Posterior vena cava (tissue), 2 donors: ENCODE measurements at regions not wholly inside any gene's neighbourhood (a gene's known extent, or its start where the extent isn't known, plus 50 kb on each side); places are given as distances from the start of the nearest gene placed in this dataset.
"Not testable (repeated sequence)": the region's sequence is repeated elsewhere in the genome, so short reads cannot be mapped to it uniquely, and the experiment has no call there.

ENCODE experiments used
- DNase-seq: peaks from one replicate; pipeline ENCODE4 v3.0.0-alpha.2; 2020; ENCODE audit warnings: low spot score
- intact Hi-C, 2 donors: fragments of 100-400 bp; cut with DNase I; formaldehyde crosslinking; loops; one replicate each; pipeline versions ENCODE4 v1.14.1 to v1.14.2; 2022 to 2023
- donor health status: DM: yes; HTN: yes; CAD: no.
- donor health status: DM: yes; HTN: yes; CAD: no.

GRCh38 chr10:3666525-3667302 is 118.3 kb downstream of the KLF6 start:
- intact Hi-C loops = loop anchor here in 1 of 2 donors (5.0 kb wide), 1 partner anchor 474 kb away; no protein-coding TSS in a partner anchor
- no peak for DNase-seq

- DNase-seq = no peak
- intact Hi-C loops = loop anchor here in 1 of 2 donors (5.0 kb wide), 1 partner anchor 473 kb away; no protein-coding TSS in a partner anchor
Observed at GRCh38 chr10:3665316-3665908, 119.6 kb downstream of the KLF6 start.

DNA sequence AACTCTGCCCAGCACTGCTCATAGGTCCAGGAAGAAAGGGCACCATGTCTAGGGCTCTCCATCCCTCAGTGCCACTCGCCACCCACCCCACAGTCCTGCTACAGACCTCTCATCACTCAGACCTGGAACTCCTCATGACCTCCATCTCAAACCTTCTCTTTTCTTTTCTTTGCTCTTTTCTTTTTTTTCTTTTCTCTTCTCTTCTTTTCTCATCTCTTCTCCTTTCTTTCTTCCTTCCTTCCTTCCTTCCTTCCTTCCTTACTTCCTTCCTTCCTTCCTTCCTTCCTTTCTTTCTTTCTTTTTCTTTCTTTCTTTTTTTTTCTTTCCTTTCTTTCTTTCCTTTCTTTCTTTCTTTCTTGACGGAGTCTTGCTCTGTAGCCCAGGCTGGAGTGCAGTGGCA is 122.2 kb downstream of the KLF6 start:
- DNase-seq = no peak
- intact Hi-C loops = no loop called here

- intact Hi-C loops = no loop called here
- no peak for DNase-seq
Observed at GRCh38 chr10:3661271-3661670, 123.7 kb downstream of the KLF6 start.

GRCh38 chr10:3660753-3661152 is 124.3 kb downstream of the KLF6 start:
- intact Hi-C loops = no loop called here
- no peak for DNase-seq

- intact Hi-C loops = no loop called here
- no peak for DNase-seq
Observed at GRCh38 chr10:3659203-3659917, 125.6 kb downstream of the KLF6 start.

DNA sequence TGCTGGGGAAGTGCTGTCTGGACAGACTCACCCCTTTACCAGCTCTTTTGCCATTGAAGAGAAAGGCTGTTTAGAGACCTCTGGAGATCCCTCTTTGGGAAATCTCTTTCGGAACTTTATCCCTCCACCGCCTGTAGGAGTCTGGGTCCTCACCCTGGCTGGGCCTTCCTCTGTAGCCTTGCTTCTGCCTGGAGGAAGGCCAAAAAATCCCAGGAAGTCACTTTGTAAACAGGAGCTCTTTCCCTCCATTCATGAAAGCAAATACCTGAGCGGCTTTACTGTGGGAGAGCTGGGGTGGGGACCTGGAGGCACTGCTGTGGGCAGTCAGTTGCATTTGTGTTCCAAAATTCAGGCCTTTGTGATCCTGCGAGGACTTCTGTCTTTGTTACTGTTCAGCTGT is 126.2 kb downstream of the KLF6 start:
- intact Hi-C loops = no loop called here
- DNase-seq = no peak

DNA sequence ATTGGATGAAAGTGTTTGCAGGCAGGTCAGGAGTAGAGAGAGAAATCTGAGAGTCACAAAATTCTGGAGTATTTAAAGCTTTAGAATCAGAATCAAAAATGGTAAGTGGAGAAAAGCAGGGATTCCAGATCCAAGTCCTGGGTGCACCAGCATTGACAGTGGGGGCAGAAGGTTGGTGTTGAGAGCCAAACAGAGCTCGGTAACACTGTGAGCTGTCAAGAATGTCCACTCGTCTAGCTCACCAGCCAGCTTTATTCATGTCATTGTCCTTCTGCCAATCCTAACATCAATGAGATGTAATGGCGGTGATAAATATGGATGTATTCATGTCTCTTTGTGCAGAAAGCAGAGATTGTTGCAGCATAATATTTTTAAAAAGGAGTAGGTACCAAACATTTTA is 128.8 kb downstream of the KLF6 start:
- no peak for DNase-seq
- intact Hi-C loops = no loop called here

- no peak for DNase-seq
- intact Hi-C loops = no loop called here
Observed at GRCh38 chr10:3655528-3655927, 129.5 kb downstream of the KLF6 start.

DNA sequence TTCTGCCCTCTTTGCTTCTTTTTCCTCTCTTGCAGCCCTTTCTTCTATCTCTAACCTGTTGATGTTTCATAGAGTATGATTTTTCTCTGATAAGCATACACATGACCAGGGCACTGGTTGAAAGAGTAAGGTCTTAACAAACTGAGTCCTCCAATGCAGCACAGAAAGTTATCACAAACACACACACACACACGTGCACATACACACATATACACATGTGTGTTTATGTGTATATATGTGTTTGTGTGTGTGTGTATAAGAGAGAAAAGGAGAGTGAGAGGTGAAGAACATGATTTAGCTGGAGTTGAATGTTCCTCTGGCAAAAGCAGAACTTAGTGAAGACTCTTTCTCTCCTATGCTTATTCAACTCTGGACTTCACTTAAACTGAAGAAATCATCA is 130.0 kb downstream of the KLF6 start:
- no peak for DNase-seq
- intact Hi-C loops = no loop called here

DNA sequence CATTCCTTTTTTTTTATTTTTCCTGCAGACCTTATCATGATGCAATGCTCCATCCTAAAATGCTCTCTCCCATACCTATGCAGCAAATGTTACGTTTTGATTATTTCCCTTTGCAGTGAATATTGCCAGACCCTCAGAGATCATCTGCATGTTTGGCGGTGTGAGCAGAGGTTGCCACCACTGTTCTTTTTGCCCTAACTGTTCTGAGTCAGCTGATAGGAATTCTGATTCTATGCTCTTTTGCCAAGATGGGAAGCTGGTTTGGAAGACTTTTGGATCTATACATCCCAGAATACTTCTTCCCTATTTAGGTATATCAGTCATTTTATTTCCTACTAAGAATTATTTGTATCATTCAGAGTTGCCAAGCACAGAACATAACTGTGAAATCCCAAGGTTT is 130.5 kb downstream of the KLF6 start:
- intact Hi-C loops = no loop called here
- DNase-seq = no peak

GRCh38 chr10:3653303-3653702 is 131.7 kb downstream of the KLF6 start:
- DNase-seq, intact Hi-C loops: not testable (repeated sequence)

- intact Hi-C loops = no loop called here
- no peak for DNase-seq
Observed at GRCh38 chr10:3652886-3653285, 132.1 kb downstream of the KLF6 start.

- no peak for DNase-seq
- intact Hi-C loops = no loop called here
Observed at GRCh38 chr10:3651969-3652653, 132.9 kb downstream of the KLF6 start.

DNA sequence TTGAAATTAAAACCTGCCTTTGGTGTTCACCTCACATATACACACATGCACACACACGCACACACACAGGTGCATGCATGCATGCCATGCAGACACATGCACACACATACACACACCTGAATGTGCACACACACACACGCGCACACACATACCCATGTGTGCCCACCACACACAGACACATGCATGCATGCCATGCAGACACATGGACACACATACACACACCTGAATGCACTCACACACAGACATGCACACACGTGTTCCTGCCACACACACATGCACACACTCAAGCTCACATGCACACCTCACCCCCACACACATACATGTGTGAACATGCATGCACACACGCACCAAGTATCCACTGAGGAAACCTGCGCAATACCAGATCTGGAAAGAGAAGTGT is 136.4 kb downstream of the KLF6 start:
- DNase-seq = no peak
- intact Hi-C loops = no loop called here

DNA sequence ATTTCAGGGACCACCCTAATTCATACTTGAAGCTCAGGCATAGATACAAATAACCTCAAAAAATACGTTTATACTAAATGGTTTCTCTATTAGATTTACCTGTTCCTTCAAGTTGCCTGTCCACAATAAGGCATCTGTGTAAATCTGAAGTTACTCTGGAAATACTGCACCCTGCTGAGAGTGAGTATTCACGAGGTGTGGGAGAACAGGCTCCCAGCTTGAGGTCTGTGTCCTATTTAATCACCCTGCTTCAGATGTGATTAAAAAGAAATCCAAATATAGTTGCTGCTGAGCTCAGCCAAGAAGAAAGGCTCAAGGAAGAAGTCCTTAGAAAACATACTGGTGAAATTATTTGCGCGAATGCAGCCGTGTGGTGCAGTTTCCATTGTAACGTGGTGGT is 136.8 kb downstream of the KLF6 start:
- intact Hi-C loops = no loop called here
- no peak for DNase-seq

- no peak for DNase-seq
- intact Hi-C loops = no loop called here
Observed at GRCh38 chr10:3647074-3647473, 137.9 kb downstream of the KLF6 start.

DNA sequence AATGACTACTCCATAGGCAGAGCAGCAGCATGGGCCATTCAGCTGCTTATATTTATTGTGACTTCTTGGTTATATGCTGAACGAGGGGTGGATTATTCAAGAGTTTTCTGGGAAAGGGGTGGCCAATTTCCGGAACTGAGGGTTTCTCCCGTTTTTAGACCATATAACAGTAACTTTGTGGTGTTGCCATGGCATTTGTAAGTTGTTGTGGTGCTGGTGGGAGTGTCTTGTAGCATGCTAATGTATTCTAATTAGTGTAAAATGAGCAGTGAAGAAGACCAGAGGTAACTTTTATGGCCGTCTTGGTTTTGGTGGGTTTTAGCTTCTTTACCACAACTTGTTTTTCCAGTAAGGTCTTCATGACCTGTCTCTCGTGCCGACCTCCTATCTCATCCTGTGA is 139.6 kb downstream of the KLF6 start:
- intact Hi-C loops = no loop called here
- no peak for DNase-seq

- intact Hi-C loops = no loop called here
- DNase-seq = no peak
Observed at GRCh38 chr10:3640816-3641215, 144.2 kb downstream of the KLF6 start.

DNA sequence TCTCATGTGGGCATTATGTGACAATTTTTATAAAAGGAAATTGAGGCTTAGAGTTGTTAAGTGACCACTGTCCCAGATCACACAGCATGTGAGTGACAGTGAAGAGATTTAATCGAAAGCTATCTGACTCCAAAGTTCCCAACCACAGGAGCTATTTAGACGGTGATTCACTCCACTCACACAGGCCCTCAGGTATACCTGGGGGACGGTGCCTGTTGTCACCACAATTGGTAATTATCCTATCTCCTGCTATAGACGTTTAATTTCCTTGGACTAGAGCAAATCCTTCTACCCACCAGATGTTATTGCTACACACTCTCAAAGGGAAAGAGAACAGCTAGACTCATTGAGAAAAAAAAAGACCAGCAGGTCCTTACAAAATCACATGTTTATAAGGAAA is 145.5 kb downstream of the KLF6 start:
- intact Hi-C loops = no loop called here
- DNase-seq = no peak
